Right renal pelvis (tissue), 4 donors: ENCODE measurements at regions not wholly inside any gene's neighbourhood (a gene's known extent, or its start where the extent isn't known, plus 50 kb on each side); places are given as distances from the start of the nearest gene placed in this dataset.
A peak's percentile ranks its signal among the peaks of the same experiment; 100 is the strongest.

Experiments used
- DNase-seq, 4 donors: peaks; one replicate each; pipeline ENCODE4 v3.0.0-alpha.2; 2013; ENCODE audit warnings: low read depth in 4 of 4, low spot score in 3 of 4, missing footprints in 1 of 4

DNA sequence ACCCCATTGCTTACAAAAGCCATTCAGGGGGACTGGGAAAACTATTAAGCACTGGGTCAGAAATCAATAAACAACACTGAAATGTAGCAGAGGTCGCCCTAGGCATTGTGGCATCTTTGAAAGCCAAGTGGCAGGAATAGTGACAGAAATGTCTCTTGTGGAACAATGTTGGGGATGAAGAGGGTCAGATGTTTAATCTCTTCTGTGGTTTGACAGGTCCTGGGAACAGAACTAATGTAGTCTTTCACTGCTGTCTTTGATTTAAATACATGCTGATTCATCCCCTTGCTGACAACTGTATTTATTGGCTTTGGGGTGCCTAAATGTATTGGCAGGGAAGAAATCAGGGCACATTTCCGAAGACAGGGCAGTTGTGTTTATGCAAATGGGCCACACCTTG, 194.8 kb downstream of the ATG4C start:
- DNase-seq = no peak

DNA sequence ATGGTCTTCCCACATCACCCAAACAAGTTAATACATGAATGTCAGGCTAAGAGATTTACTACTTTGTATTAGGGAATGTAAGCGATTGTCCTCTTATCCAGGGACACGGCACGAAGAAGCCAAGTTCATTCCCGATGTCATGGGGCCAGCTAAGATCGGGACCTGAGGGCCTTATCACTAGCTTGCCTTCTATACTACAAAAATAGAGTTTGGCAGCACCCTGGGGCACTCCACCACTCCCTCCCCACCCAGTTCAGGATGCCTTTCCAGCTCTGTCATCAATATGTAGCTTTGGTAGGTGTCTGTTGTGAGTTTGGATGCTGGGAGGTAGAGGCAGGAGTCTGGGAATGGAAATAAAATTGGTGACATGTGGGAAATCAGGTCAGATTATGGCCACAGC, 197.5 kb downstream of the ATG4C start:
- no peak for DNase-seq

- DNase-seq = no peak
Measured at GRCh38 chr1:62988867-62989266, 204.9 kb downstream of the ATG4C start.

DNA sequence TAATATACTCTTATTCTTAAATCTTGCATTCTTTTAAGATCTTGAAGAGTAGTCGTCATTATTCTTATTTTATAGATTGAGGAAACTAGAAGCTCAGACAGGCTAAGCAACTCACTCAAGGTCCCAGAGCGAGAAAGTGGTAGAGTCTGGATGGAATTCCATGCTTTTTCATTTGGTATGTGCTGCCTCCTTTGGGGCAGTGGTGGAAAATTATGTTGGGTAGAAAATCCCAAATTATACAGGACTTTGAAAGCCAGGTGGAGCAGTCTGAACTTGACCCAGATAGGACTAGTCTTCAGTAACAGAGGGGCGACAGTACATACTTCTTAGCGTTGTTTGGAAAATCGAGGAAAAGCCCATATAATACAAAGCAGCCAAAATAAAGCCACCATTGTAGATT, 205.6 kb downstream of the ATG4C start:
- DNase-seq = no peak

DNA sequence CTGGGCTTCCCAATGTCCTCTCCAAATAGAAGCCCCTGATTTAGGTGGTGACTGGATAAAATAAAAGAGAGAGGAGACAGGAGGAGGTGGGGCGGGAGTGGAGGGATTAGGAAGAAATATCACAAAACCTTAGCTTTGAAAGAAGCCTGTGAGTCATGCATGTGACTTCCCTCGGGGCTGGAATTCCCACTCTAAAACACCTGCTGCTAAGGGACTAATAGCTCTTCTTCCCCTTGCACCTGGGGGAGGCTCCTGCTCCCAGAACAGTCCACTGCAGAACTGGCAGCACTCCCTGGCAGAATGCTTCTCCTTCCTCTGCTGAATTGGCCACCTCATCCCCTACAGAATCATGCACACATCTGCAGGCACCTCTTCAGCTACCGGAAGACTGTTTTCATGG, 207.2 kb downstream of the ATG4C start:
- DNase-seq = no peak

DNA sequence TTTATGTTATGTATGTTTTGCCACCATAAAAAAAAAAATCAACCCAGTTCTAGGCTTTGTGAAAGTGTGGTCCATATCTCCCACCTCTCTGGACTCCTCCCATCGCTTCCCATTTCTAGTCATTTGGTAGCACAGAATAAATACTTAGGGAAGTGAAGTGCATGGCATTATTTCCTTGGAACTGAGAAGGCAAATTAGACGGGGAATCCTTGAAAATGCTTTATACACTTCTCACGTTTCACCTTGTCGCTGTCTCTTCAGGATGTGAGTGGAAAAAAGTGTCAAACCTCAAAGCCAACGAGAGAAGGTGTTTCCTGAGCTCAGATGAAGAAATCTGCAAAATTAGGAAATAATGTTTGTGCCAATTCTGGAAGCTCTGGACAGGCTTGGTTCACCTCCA, 209.9 kb downstream of the ATG4C start:
- no peak for DNase-seq

DNA sequence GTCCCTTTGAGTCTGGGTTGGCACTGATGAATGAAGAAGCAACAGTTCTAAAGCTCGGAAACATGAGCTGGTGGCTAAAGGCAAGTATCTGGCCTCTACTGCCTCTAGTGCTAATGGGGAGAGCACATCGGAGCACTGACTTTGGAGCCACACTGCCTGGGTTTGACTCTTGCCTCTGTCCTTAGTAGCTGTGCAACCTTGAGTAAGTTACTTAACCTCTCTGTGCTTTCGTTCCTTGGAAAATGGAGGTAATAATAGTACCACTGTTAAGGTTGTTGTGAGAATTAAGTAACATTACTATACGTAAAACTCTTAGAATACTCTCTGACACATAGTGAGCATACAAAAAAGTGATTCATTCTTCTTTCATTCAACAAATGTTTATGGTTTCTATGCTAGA, 211.2 kb downstream of the ATG4C start:
- DNase-seq = no peak

DNA sequence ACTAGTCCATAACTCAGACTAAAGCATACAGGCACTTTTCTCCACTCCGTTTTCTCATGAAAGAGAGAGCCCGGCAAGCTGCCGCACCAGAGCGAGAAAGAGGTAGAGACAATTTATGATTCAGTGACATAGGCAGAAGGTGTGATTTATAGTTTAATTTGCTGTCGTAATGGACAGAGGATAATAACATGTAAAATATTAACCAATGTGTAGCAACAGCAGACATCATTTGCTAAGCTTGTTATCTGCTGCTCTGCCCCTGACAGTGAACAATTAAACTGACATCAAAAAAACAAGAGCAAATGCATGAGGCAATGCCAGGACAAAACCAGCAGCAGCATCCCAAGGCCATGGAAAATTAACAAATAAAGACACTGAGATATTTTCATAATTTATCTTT, 214.0 kb downstream of the ATG4C start:
- DNase-seq = no peak

GRCh38 chr1:62998845-62999649, 215.1 kb downstream of the ATG4C start:
- no peak for DNase-seq

DNA sequence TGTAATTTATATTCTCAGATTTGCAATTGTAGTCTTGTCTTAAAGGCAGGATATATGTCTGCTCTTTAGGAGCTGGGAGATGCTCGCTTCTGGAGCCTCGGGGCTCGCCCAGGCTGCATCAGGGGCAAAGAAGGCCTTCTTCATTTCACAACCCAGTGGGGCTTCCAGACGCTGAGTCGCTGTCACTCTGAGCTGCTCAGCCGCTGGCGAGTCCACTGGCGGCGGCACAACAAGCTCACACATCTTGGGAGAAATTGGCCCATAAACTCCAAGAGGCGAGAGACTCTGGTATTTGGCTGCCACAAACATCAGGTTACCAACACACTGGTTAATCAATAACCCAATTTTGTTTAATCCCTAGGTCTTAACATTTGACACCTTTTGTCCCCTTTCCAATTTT, 216.6 kb downstream of the ATG4C start:
- DNase-seq = no peak

DNA sequence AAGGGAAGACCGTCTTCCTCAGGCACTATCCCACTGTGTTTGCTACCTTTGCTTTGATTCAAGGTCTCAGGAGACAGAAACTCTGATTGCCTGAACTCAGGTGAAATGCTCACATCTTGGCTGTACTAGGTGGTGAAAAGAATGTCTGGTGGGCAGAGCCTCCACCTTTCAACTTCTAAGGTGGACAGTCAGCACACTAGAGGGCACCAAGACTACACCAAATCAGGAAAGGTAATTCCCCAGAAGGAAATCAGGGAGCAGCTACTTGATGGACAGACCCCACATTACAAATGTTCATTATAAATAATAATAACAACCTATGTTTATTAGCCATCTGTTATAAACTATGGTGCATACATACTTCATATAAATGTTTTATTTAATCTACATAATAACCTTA, 220.9 kb downstream of the ATG4C start:
- DNase-seq = peak in 1 of 4 donors; percentile 11

DNA sequence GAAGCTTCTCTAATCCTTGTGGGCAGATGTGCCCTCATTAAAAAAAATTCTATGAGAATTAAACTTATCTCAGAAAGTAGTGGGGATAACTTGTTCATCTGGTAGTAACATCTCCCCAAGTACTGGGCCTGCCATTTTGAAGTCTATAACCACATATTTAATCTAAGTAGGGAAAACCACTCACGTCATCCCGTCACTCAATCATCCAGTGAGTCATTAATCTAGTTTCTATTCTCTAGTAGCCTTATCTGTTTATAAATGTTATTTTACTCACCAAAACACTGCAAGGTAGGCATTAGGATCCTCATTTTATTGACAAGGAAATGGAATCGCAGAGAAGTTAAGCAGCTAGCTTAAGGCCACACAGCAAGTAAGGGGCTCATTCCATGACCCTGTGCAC, 221.9 kb downstream of the ATG4C start:
- DNase-seq = no peak

DNA sequence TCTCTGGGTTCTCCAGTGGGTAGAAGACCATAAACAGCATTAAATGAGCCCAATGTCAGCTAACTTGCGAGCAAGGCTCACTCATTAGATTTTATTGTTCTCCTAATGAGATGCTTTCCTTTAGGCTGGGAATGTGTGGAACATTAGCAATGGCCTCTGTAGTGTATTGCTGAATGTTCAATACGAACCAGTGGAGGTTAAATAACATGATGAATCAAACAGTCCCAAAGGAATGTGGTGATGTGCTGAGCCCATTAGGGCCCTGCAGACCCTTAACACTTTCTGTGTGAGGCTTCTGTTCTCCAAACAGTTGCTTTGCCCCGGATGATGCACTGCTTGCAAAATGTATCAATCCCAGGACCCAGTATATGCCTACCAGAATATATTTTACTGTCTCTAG, 225.5 kb downstream of the ATG4C start:
- no peak for DNase-seq

DNA sequence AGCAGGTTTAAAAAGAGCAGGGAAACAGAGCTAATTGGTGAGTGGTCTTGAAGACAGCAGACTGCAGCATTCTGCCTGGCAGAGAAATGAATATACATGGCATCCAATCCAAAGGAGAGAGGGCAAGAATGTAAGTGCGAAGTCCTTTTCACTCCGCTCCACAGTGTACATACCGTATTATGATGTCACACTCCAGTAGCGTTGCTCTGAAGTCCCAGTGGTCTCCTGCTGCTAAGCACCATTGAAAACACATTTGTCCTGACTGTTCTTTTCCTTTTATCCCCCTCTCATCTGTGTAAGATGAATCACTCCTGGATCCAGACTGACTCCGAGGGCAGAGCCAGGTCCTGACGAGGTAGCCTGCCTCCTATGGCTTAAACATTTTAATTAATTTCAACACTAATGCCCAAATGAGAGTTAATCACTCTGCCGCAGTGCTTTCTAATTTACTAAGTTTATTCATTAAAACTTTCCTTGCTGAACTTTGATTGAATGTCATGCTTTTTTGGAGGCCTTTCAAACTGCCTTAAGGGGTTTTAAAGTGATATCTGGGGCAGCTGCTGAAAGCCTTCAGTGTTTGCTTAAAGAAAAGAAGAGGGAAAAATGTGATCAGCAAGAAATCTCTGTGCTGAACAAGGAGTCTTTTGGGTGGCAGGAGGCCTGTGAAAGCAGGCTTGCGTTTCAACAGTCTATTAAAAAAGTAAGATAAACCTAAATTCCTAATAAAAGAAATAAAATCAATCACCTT, 227.2 kb downstream of the ATG4C start:
- DNase-seq = no peak

DNA sequence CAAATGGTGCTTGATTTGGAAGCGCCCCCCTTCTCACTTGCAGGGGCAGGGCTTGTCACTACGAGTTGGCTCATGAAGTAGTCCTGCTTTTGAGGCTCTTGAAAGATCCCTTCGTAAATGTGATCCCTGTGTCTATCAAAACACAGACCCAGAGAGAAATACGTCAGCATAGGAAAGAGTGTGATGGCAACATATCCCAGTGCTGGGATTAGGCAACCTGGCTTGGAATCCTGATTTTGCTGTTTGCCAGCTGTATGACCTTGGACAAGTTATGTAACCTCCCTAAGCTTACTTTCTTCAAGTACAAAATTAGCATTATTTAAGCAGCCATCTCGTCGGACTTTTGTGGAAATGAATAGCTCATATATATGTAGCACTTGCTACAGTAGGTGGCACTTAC, 228.4 kb downstream of the ATG4C start:
- DNase-seq = no peak

GRCh38 chr1:63014267-63014666, 230.3 kb downstream of the ATG4C start:
- DNase-seq = no peak

DNA sequence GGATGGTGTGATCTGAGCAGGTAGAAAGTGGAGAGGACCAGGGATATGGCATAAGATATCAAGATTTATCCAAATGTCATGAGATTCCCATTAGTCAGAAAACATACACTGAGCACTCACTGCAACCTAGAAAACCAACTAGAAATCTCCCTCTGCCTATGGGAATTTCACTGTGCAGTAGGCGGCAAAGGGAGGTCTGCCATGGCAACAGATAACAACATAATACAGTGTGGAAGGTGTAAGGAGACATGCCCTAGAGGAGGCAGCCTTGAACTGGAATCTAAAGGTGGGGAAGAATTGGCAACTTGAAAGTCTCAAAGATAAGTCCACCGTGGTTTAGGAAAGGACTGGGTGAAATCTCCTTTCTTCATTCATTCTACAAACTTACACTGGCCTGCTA, 238.4 kb downstream of the ATG4C start:
- no peak for DNase-seq

DNA sequence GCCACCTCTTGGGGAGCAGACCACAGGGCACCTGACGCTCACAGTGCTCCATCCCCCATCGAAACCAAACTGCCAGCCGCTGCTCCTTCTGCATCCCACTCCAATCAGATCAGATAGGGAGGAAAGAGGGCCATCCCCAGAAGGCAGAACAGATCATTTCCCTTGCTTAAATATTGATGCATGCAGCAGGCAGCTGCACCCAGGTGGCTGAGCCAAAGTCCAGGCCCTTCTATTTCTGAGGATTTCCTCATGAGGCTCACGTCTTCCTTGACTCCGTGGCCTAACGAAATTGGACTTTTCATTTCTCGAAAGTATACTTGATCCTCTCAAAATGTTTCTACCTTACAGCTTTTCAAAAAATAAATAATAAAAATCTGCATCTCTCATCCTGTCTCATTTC, 239.2 kb downstream of the ATG4C start:
- DNase-seq = no peak

DNA sequence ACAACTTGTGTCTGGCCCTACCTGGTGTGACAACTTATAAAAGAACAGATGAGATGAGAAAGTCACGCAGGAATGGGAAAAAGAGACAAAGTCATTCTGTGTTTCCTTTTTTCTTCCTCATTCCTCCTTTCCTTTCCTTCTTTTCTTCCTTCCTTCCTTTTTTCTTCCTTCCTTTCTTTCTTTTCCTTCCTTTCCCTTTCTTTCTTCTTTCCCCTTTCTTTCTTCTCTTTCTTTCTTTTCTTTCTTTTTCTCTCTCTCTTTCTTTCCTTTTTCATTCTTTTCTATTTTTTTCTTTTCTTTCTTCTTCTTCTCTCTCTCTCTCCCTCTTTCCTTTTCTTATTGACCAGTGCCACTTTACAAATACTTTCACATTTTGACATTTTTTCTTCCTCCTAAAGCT, 239.7 kb downstream of the ATG4C start:
- no peak for DNase-seq

DNA sequence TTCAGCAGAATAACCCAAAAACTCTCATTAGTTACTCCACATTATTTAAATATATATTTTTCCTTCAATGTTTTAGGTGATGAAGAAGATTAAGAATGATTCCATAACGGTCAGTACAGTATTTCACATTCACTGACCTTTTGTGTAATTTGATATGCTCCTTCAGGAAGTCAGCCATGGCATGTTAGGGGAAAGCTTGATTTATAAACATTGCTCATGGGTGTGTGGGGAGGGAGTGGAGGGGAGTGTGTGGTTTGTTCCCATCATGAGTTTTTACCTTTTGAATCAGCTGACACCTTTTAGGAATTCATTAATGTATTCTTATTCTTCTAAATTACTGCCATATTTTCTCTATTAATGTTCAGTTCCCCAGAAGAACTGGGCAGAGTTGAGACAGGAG, 240.2 kb downstream of the ATG4C start:
- DNase-seq = no peak

DNA sequence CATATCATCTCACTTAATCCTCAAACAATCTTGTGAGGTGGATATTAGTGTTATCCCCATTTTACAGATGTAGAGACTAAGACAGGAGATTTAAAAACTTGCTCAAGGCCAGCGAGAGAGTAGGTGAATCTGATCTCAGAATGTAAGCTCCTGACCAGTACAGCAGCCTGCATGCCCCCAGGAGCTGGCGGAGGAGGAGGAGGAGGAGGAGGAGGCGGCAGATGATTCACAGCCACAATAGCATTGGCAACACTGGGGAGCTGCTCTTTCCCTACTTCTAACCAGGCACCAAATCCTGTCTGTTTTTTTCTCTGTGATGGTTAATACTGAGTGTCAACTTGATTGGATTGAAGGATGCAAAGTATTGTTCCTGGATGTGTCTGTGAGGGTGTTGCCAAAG, 243.2 kb downstream of the ATG4C start:
- DNase-seq = no peak

DNA sequence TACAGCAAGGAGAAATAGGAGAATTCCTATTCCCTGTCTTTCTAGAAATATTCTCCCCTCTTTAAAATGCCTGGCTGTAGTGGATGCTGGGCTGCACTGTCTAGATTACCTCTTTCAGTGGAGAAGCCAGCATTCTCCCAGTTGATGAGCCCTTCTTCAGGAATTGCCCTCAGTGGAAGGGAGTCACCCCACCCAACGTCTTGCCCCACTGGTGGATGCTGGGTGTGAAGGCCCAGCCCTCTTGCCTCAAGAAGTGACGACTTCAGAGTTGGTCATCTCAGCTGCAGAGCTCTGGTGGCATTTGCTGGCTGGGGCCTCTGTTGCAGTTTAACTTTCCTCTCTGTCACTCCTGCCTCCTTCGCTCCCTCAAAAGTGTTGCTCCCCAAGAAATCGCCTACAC, 248.2 kb downstream of the ATG4C start:
- DNase-seq = no peak
